ENCODE measurements at regions not wholly inside any gene's neighbourhood (a gene's known extent, or its start where the extent isn't known, plus 50 kb on each side); places are given as distances from the start of the nearest gene placed in this dataset.
"Not testable (repeated sequence)": the region's sequence is repeated elsewhere in the genome, so short reads cannot be mapped to it uniquely, and the experiment has no call there.

DNA sequence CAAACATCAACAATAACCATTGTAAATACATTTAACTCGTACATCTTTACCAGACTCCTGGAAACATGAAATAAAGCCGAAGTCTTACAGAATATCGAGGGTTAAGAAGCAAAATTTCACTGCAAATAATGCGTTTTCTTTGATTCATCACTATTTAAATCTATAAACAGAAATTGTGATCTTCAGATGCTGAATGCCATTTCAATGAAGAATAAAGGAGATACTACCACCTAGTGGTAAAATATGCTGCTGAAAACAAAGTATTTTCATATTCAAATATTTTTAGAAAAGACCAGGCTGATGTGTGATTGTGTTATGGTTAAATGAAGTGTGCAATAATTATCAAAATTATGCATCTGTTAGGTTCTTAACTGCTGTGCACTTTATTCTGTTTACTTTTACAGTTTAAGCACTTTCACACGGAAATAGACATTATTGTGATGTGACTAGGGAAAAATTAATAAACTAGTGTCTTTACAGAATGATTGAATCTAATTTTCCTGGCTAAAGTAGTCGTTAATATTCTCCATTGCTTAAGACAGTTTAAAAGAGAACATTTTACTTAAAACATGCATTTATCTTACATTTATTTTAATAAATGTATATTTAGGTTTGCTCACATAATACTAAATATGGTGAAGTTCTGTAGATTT, 1093.1 kb downstream of the MRPL39 start:
- Histone ChIP-seq H3K27me3 (ENCODE audit: control insufficient read depth, insufficient read depth, low read length) (no peaks in the 10 kb centered on the region), H3K4me3 (ENCODE audit: low read length) (no peak overlapping the region), H3K4me1 (ENCODE audit: control insufficient read depth, insufficient read depth, low read length) (no peaks in the 10 kb centered on the region), H3K9me3 (ENCODE audit: control insufficient read depth, low read depth, low read length) (no peaks in the 10 kb centered on the region), H3K27ac (ENCODE audit: low read length) (no peak overlapping the region), H3K36me3 (ENCODE audit: control insufficient read depth, insufficient read depth, low read length) (no peaks in the 10 kb centered on the region)
- DNase-seq = no peak
- 66% methylated on average over 4 of the region's 6 CpGs for WGBS (ENCODE audit: insufficient coverage, low lambda C conversion rate)

GRCh38 chr21:24509131-24509530, 1098.2 kb downstream of the MRPL39 start:
- H3K9me3 ChIP-seq (ENCODE audit: control insufficient read depth, low read depth, low read length) = no peaks in the 10 kb centered on the region
- no peak overlapping the region for H3K4me3 ChIP-seq (ENCODE audit: low read length)
- H3K27ac ChIP-seq (ENCODE audit: low read length) = no peak overlapping the region
- WGBS (ENCODE audit: insufficient coverage, low lambda C conversion rate) = 80% methylated on average over 1 of the region's 1 CpG
- no peaks in the 10 kb centered on the region for H3K27me3 ChIP-seq (ENCODE audit: control insufficient read depth, insufficient read depth, low read length)
- no peak for DNase-seq
- no peaks in the 10 kb centered on the region for H3K4me1 ChIP-seq (ENCODE audit: control insufficient read depth, insufficient read depth, low read length)
- no peaks in the 10 kb centered on the region for H3K36me3 ChIP-seq (ENCODE audit: control insufficient read depth, insufficient read depth, low read length)

- Histone ChIP-seq H3K27me3 (ENCODE audit: control insufficient read depth, insufficient read depth, low read length) (no peaks in the 10 kb centered on the region), H3K9me3 (ENCODE audit: control insufficient read depth, low read depth, low read length) (no peaks in the 10 kb centered on the region)
- WGBS (ENCODE audit: insufficient coverage, low lambda C conversion rate) = no CpG with 5 or more reads among the region's 1 CpG
These were observed 1120.3 kb downstream of the MRPL39 start for GRCh38 chr21:24486973-24487372.

GRCh38 chr21:24483361-24483760, 1123.9 kb downstream of the MRPL39 start:
- not testable (repeated sequence) for H3K27ac ChIP-seq (ENCODE audit: low read length); DNase-seq; H3K4me3 ChIP-seq (ENCODE audit: low read length); H3K36me3 ChIP-seq (ENCODE audit: control insufficient read depth, insufficient read depth, low read length); H3K9me3 ChIP-seq (ENCODE audit: control insufficient read depth, low read depth, low read length); H3K4me1 ChIP-seq (ENCODE audit: control insufficient read depth, insufficient read depth, low read length); H3K27me3 ChIP-seq (ENCODE audit: control insufficient read depth, insufficient read depth, low read length)
- no CpG with 5 or more reads among the region's 1 CpG for WGBS (ENCODE audit: insufficient coverage, low lambda C conversion rate)

More at GRCh38 chr21:24486973-24487372, 1120.3 kb downstream of the MRPL39 start:
- no peak overlapping the region for H3K27ac ChIP-seq (ENCODE audit: low read length)
- H3K4me3 ChIP-seq (ENCODE audit: low read length) = no peak overlapping the region
- no peaks in the 10 kb centered on the region for H3K36me3 ChIP-seq (ENCODE audit: control insufficient read depth, insufficient read depth, low read length)
- H3K4me1 ChIP-seq (ENCODE audit: control insufficient read depth, insufficient read depth, low read length) = no peaks in the 10 kb centered on the region
- no peak for DNase-seq

DNA sequence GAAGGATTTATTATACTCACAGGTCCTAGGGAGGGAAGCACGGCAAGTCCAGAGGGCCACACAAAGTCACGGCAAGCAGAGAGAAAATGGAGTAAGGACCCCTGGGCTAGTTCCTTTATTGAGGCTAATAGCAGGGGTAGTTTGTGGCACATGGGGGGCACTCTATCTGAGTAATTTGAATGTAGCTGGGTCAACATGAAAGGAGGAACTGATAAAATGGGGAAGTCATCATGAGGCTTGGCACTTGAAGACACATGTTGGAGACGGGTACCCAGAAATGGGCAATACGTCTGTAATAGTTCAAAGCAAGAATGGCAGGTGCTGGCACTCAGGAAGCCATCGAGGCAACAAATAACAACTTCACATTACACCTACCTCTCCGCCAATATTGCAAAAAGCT, 1136.4 kb downstream of the MRPL39 start:
- 93% methylated on average over 4 of the region's 6 CpGs for WGBS (ENCODE audit: insufficient coverage, low lambda C conversion rate)

DNA sequence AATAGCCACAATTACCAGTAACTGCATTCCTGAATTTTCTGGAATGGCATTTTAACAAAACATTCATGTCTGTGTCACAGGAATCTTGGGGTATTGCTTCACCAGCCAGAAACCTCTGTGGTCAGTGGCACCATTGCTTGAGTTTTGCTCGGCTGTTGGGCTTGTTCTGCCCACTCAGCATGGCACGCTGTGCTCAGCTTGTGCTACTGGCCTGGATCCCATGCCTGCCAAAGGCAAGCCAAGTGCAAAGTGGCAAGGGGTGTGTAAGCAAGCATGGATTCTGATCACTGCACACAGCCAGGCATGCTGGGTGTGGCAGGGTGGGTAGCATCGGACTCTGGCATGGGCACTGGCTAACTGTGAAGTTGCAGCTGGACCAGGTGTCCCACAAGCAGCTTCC, 1150.9 kb downstream of the MRPL39 start:
- Histone ChIP-seq H3K4me1 (ENCODE audit: control insufficient read depth, insufficient read depth, low read length) (no peaks in the 10 kb centered on the region), H3K9me3 (ENCODE audit: control insufficient read depth, low read depth, low read length) (peaks cover 3% of the 10 kb centered on the region), H3K4me3 (ENCODE audit: low read length) (no peak overlapping the region), H3K27me3 (ENCODE audit: control insufficient read depth, insufficient read depth, low read length) (no peaks in the 10 kb centered on the region), H3K27ac (ENCODE audit: low read length) (no peak overlapping the region), H3K36me3 (ENCODE audit: control insufficient read depth, insufficient read depth, low read length) (no peaks in the 10 kb centered on the region)
- WGBS (ENCODE audit: insufficient coverage, low lambda C conversion rate) = no CpG with 5 or more reads among the region's 3 CpGs
- DNase-seq = no peak

More for the DNA sequence above, 1136.4 kb downstream of the MRPL39 start:
- no peaks in the 10 kb centered on the region for H3K36me3 ChIP-seq (ENCODE audit: control insufficient read depth, insufficient read depth, low read length)
- no peak overlapping the region for H3K4me3 ChIP-seq (ENCODE audit: low read length)
- no peaks in the 10 kb centered on the region for H3K9me3 ChIP-seq (ENCODE audit: control insufficient read depth, low read depth, low read length)
- H3K27ac ChIP-seq (ENCODE audit: low read length) = no peak overlapping the region
- H3K4me1 ChIP-seq (ENCODE audit: control insufficient read depth, insufficient read depth, low read length) = no peaks in the 10 kb centered on the region
- DNase-seq = no peak
- no peaks in the 10 kb centered on the region for H3K27me3 ChIP-seq (ENCODE audit: control insufficient read depth, insufficient read depth, low read length)

DNA sequence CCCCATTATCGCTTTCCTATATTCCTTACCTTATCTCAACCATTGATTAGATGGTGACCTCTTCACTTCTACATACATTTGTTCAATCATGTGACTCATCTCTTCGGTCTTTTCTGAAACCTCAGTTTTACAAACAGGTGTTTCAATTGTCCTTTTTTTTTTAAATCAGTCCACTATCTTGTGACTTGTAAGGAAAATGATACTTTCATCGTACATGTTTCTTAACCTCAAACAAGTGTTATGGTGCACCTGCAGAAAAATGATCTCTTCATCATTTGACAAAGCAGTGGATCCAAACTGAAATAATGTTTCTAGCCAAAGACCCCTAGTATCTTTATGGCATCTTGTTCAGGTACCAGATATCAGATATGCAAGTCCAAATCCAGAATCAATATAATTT, 1157.2 kb downstream of the MRPL39 start:
- H3K36me3 ChIP-seq (ENCODE audit: control insufficient read depth, insufficient read depth, low read length) = no peaks in the 10 kb centered on the region
- WGBS (ENCODE audit: insufficient coverage, low lambda C conversion rate) = 88% methylated on average over 2 of the region's 3 CpGs
- H3K27me3 ChIP-seq (ENCODE audit: control insufficient read depth, insufficient read depth, low read length) = no peaks in the 10 kb centered on the region
- DNase-seq = no peak
- no peak overlapping the region for H3K4me3 ChIP-seq (ENCODE audit: low read length)
- no peaks in the 10 kb centered on the region for H3K4me1 ChIP-seq (ENCODE audit: control insufficient read depth, insufficient read depth, low read length)
- H3K9me3 ChIP-seq (ENCODE audit: control insufficient read depth, low read depth, low read length) = no peaks in the 10 kb centered on the region
- H3K27ac ChIP-seq (ENCODE audit: low read length) = no peak overlapping the region

DNA sequence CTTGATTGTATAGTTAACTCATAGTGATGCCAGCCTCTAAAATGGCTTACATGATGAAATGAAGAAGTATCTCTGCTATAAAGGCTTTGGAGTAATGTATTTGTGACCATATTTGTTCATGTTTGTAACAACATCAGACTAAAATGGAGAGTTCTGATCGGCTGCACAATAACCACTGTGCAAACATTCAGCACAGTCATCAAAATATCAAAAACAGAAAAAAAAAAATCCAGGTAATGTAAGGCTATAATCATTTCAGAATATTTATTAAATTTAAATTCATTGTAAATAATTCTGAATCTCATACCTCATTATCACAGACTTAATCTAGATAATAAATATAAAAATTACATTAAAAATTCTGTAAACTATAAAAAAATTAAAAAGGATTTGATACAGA, 1161.8 kb downstream of the MRPL39 start:
- Histone ChIP-seq H3K4me3 (ENCODE audit: low read length) (no peak overlapping the region), H3K27ac (ENCODE audit: low read length) (no peak overlapping the region), H3K36me3 (ENCODE audit: control insufficient read depth, insufficient read depth, low read length) (no peaks in the 10 kb centered on the region), H3K27me3 (ENCODE audit: control insufficient read depth, insufficient read depth, low read length) (no peaks in the 10 kb centered on the region), H3K4me1 (ENCODE audit: control insufficient read depth, insufficient read depth, low read length) (no peaks in the 10 kb centered on the region), H3K9me3 (ENCODE audit: control insufficient read depth, low read depth, low read length) (peaks cover 2% of the 10 kb centered on the region)
- no peak for DNase-seq
- WGBS (ENCODE audit: insufficient coverage, low lambda C conversion rate) = no CpG with 5 or more reads among the region's 1 CpG

- no peaks in the 10 kb centered on the region for H3K27me3 ChIP-seq (ENCODE audit: control insufficient read depth, insufficient read depth, low read length)
- no peak overlapping the region for H3K27ac ChIP-seq (ENCODE audit: low read length)
- H3K36me3 ChIP-seq (ENCODE audit: control insufficient read depth, insufficient read depth, low read length) = no peaks in the 10 kb centered on the region
- no peak overlapping the region for H3K4me3 ChIP-seq (ENCODE audit: low read length)
- peaks cover 2% of the 10 kb centered on the region for H3K9me3 ChIP-seq (ENCODE audit: control insufficient read depth, low read depth, low read length)
- no peak for DNase-seq
- no peaks in the 10 kb centered on the region for H3K4me1 ChIP-seq (ENCODE audit: control insufficient read depth, insufficient read depth, low read length)
These were observed 1162.5 kb downstream of the MRPL39 start for GRCh38 chr21:24444736-24445135.

- no peaks in the 10 kb centered on the region for H3K36me3 ChIP-seq (ENCODE audit: control insufficient read depth, insufficient read depth, low read length)
- no peak overlapping the region for H3K4me3 ChIP-seq (ENCODE audit: low read length)
- 100% methylated on average over 1 of the region's 1 CpG for WGBS (ENCODE audit: insufficient coverage, low lambda C conversion rate)
- H3K4me1 ChIP-seq (ENCODE audit: control insufficient read depth, insufficient read depth, low read length) = no peaks in the 10 kb centered on the region
- H3K9me3 ChIP-seq (ENCODE audit: control insufficient read depth, low read depth, low read length) = no peaks in the 10 kb centered on the region
- H3K27ac ChIP-seq (ENCODE audit: low read length) = no peak overlapping the region
- DNase-seq = no peak
- H3K27me3 ChIP-seq (ENCODE audit: control insufficient read depth, insufficient read depth, low read length) = no peaks in the 10 kb centered on the region
These were observed 1171.0 kb downstream of the MRPL39 start for GRCh38 chr21:24436236-24436635.

DNA sequence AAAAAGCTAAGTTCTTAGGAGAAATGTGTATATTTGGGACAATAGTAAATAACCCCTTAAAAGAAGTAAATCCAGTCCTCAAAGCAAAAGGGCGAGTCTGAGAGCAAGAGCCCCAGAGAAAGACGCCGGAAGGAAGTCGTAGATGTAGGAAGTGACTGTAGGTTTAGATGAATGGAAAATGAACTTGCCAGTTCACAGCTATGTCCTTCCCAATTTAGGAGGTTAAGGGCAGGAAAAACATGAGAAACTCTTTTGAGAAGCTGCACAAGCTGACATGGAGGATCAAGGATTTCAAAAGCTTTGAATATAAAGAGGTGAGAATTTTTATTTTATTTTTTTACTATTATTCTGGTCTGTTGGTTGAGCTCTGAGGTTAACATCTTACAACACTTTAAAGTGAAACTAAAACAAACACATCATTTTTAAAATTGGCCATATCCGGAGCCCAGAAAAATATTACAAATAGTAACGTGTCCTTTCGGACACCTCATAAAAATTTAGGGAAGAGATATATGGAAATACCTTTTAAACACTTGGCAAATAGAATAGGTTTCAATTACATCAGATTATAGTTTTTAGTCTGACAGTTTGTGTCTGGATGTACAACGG, 1178.6 kb downstream of the MRPL39 start:
- H3K27ac ChIP-seq (ENCODE audit: low read length) = no peak overlapping the region
- H3K27me3 ChIP-seq (ENCODE audit: control insufficient read depth, insufficient read depth, low read length) = no peaks in the 10 kb centered on the region
- no peak for DNase-seq
- no peaks in the 10 kb centered on the region for H3K9me3 ChIP-seq (ENCODE audit: control insufficient read depth, low read depth, low read length)
- no peak overlapping the region for H3K4me3 ChIP-seq (ENCODE audit: low read length)
- H3K36me3 ChIP-seq (ENCODE audit: control insufficient read depth, insufficient read depth, low read length) = no peaks in the 10 kb centered on the region
- no peaks in the 10 kb centered on the region for H3K4me1 ChIP-seq (ENCODE audit: control insufficient read depth, insufficient read depth, low read length)
- WGBS (ENCODE audit: insufficient coverage, low lambda C conversion rate) = 83% methylated on average over 7 of the region's 8 CpGs

All from large intestine (tissue), 3 donors.